SK-N-MC (cell line): ENCODE measurements at regions not wholly inside any gene's neighbourhood (a gene's known extent, or its start where the extent isn't known, plus 50 kb on each side); places are given as distances from the start of the nearest gene placed in this dataset.

Experiments used
- EZH2 ChIP-seq: fragments of 200-600 bp; sonication (generic); IDR thresholded peaks from one replicate; pipeline ENCODE4 v1.6.1; 2017; ENCODE audit warnings: antibody characterized with exemption
- FOXP2 ChIP-seq: optimal IDR thresholded peaks from 2 replicates; pipeline ENCODE3; 2011; ENCODE audit warnings: mild to moderate bottlenecking, moderate library complexity; ENCODE audit not compliant: insufficient read depth; ENCODE audit errors: extremely low read length, control extremely low read depth
- POLR2AphosphoS5 ChIP-seq: IDR thresholded peaks from 2 replicates; pipeline ENCODE4 v1.6.1; 2012; ENCODE audit warnings: mild to moderate bottlenecking, low read depth, low read length, borderline replicate concordance

DNA sequence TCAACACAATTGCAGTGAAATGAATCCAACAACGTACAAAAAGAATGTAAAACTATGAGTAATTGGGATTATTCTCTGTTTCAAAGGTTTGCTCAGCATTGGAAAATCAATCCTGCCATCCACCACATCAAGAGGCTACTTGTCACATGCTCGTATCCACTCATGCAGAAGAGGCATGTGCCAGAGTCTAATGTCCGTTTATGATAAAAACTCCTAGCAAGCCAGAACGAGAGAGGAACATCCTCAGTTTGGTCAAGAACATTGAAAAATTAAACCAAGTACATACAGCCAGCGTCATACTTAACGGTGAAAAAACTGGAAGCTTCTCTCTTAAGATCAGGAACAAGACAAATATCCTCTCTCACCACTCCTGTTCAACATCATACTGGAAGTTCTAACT is 563.9 kb upstream of the TMEM132C start:
- TF ChIP-seq POLR2AphosphoS5 (no peak), EZH2 (no peak), FOXP2 (no peak)
